ENCODE measurements at regions not wholly inside any gene's neighbourhood (a gene's known extent, or its start where the extent isn't known, plus 50 kb on each side); places are given as distances from the start of the nearest gene placed in this dataset.

DNA sequence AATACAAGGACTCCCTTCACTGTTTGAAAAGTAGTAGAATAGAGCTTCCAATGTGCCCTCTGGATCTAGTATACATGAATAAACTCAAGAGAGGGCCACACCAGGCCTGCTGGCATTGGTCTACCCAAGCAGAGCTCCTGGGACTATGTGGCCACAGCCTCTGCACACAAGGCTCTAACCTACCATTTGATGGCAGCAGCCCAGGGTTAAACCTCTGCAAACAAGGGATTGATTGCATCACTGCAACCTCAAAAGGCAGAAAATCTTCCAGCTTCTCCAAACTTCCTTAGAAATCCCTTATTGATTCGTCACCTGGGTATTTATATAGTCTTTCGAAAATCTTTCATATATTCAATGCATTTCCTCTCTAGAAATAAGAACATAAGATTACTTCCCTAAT, 147.6 kb upstream of the SETBP1 start:
- TF ChIP-seq, protein P1, sequence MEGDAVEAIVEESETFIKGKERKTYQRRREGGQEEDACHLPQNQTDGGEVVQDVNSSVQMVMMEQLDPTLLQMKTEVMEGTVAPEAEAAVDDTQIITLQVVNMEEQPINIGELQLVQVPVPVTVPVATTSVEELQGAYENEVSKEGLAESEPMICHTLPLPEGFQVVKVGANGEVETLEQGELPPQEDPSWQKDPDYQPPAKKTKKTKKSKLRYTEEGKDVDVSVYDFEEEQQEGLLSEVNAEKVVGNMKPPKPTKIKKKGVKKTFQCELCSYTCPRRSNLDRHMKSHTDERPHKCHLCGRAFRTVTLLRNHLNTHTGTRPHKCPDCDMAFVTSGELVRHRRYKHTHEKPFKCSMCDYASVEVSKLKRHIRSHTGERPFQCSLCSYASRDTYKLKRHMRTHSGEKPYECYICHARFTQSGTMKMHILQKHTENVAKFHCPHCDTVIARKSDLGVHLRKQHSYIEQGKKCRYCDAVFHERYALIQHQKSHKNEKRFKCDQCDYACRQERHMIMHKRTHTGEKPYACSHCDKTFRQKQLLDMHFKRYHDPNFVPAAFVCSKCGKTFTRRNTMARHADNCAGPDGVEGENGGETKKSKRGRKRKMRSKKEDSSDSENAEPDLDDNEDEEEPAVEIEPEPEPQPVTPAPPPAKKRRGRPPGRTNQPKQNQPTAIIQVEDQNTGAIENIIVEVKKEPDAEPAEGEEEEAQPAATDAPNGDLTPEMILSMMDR (IDR thresholded peaks at IDR 0.05; ENCODE audit: insufficient read depth, low read length, poor library complexity, severe bottlenecking) = no peak
- Histone ChIP-seq H3K4me3 (replicated peaks; ENCODE audit: low read depth, low read length) (no peak overlapping the region), H3K36me3 (ENCODE audit: control insufficient read depth, insufficient read depth, low read length) (no peaks in the 10 kb centered on the region), H3K27me3 (replicated peaks; ENCODE audit: control insufficient read depth, insufficient read depth, low read length) (no peaks in the 10 kb centered on the region)
- no peak for DNase-seq (ENCODE audit: extremely low read depth, insufficient read length)

GRCh38 chr18:44536046-44536445, 144.6 kb upstream of the SETBP1 start:
- H3K4me3 ChIP-seq (replicated peaks; ENCODE audit: low read depth, low read length) = no peak overlapping the region
- H3K27me3 ChIP-seq (replicated peaks; ENCODE audit: control insufficient read depth, insufficient read depth, low read length) = no peaks in the 10 kb centered on the region
- DNase-seq (ENCODE audit: extremely low read depth, insufficient read length) = no peak
- H3K36me3 ChIP-seq (ENCODE audit: control insufficient read depth, insufficient read depth, low read length) = no peaks in the 10 kb centered on the region
- TF ChIP-seq, protein P1 (IDR thresholded peaks at IDR 0.05; ENCODE audit: insufficient read depth, low read length, poor library complexity, severe bottlenecking) = no peak

DNA sequence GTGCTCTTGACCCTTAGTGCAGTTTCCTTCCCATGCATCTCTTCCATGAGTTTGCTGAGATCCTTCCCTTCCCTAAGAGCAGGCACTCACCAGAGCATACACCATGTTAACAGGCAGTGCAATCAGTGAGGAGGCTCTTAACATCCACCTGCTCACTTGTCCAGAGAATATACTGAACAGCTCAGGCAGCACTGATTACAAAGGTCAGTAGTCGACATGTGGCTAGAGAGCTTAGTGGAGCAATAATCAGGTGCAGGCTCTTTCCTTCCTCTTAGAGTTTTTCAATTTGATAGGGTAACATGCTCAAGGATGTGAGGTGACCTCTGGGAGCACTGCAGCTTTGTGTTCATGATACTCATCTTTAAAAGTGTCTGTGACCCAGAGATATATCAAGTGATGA, 144.1 kb upstream of the SETBP1 start:
- TF ChIP-seq, protein P1 (IDR thresholded peaks at IDR 0.05; ENCODE audit: insufficient read depth, low read length, poor library complexity, severe bottlenecking) = no peak
- no peak for DNase-seq (ENCODE audit: extremely low read depth, insufficient read length)
- no peaks in the 10 kb centered on the region for H3K36me3 ChIP-seq (ENCODE audit: control insufficient read depth, insufficient read depth, low read length)
- H3K4me3 ChIP-seq (replicated peaks; ENCODE audit: low read depth, low read length) = no peak overlapping the region
- no peaks in the 10 kb centered on the region for H3K27me3 ChIP-seq (replicated peaks; ENCODE audit: control insufficient read depth, insufficient read depth, low read length)

DNA sequence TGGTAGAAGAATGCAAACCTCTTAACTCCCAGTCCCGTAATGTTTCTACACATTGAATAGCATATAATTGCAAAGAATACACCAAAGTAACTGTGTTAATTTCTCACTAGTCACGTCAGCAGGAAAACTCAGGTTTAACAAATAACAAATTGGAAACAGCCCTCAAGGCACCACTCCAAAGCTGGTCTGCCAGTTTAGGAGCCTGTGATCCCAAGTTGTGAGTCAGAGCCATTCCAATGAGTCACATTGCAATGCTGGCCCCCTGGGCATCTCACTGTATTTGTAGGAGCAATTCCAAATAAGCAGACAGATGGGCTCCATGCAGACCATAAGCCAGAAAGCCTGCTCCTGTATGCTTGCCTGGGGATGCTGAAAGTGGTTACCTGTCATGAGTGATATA, 143.2 kb upstream of the SETBP1 start:
- Histone ChIP-seq H3K4me3 (replicated peaks; ENCODE audit: low read depth, low read length) (no peak overlapping the region), H3K27me3 (replicated peaks; ENCODE audit: control insufficient read depth, insufficient read depth, low read length) (no peaks in the 10 kb centered on the region), H3K36me3 (ENCODE audit: control insufficient read depth, insufficient read depth, low read length) (no peaks in the 10 kb centered on the region)
- no peak for DNase-seq (ENCODE audit: extremely low read depth, insufficient read length)
- TF ChIP-seq, protein P1 (IDR thresholded peaks at IDR 0.05; ENCODE audit: insufficient read depth, low read length, poor library complexity, severe bottlenecking) = no peak

GRCh38 chr18:44539926-44540325, 140.8 kb upstream of the SETBP1 start:
- no peak for DNase-seq (ENCODE audit: extremely low read depth, insufficient read length)
- TF ChIP-seq, protein P1 (IDR thresholded peaks at IDR 0.05; ENCODE audit: insufficient read depth, low read length, poor library complexity, severe bottlenecking) = no peak
- no peaks in the 10 kb centered on the region for H3K36me3 ChIP-seq (ENCODE audit: control insufficient read depth, insufficient read depth, low read length)
- no peaks in the 10 kb centered on the region for H3K27me3 ChIP-seq (replicated peaks; ENCODE audit: control insufficient read depth, insufficient read depth, low read length)
- H3K4me3 ChIP-seq (replicated peaks; ENCODE audit: low read depth, low read length) = no peak overlapping the region

- Histone ChIP-seq H3K27me3 (replicated peaks; ENCODE audit: control insufficient read depth, insufficient read depth, low read length) (no peaks in the 10 kb centered on the region), H3K4me3 (replicated peaks; ENCODE audit: low read depth, low read length) (no peak overlapping the region), H3K36me3 (ENCODE audit: control insufficient read depth, insufficient read depth, low read length) (no peaks in the 10 kb centered on the region)
- TF ChIP-seq, protein P1 (IDR thresholded peaks at IDR 0.05; ENCODE audit: insufficient read depth, low read length, poor library complexity, severe bottlenecking) = no peak
- no peak for DNase-seq (ENCODE audit: extremely low read depth, insufficient read length)
These were observed 139.5 kb upstream of the SETBP1 start for GRCh38 chr18:44541159-44541558.

Data from GM06990 (cell line).